Ovary (tissue), 7 donors: ENCODE measurements at regions not wholly inside any gene's neighbourhood (a gene's known extent, or its start where the extent isn't known, plus 50 kb on each side); places are given as distances from the start of the nearest gene placed in this dataset.

ENCODE experiments used
- DNase-seq, 5 donors: peaks; one replicate each; pipeline ENCODE4 v3.0.0-alpha.2; 2019 to 2020
- H3K27ac ChIP-seq, 2 donors: fragments of 200-600 bp; one replicate each; pipeline versions ENCODE4 v1.5.1 to v1.8.0; 2019 to 2022
- H3K27me3 ChIP-seq: fragments of 200-600 bp; one replicate; pipeline ENCODE4 v1.8.0; 2022
- H3K36me3 ChIP-seq: fragments of 200-600 bp; sonication (generic); one replicate; pipeline ENCODE4 v1.5.1; 2019
- H3K4me1 ChIP-seq: one replicate; pipeline ENCODE4 v1.8.1; 2013; ENCODE audit warnings: mild to moderate bottlenecking, moderate library complexity; ENCODE audit not compliant: insufficient read depth
- H3K4me3 ChIP-seq: fragments of 200-600 bp; sonication (generic); one replicate; pipeline ENCODE4 v1.5.1; 2017
- H3K9me3 ChIP-seq, 2 donors: fragments of 200-600 bp in 1 of 2; sonication (generic) in 1 of 2; one replicate each; pipeline versions ENCODE4 v1.5.1 to v1.8.1; 2013 to 2019; ENCODE audit warnings: mild to moderate bottlenecking in 1 of 2, moderate library complexity in 1 of 2
- EP300 ChIP-seq: sonication (generic); formaldehyde crosslinking; IDR thresholded peaks from one replicate; pipeline ENCODE4 v1.6.1; 2017; ENCODE audit warnings: antibody characterized with exemption
- POLR2A ChIP-seq: fragments of 450-650 bp; IDR thresholded peaks from one replicate; pipeline ENCODE4 v1.6.1; 2017; ENCODE audit warnings: antibody characterized with exemption, mild to moderate bottlenecking, moderate library complexity
- WGBS, 3 donors: extraction: QIAGEN DNeasy Blood & Tissue Kit in 1 of 3; methylation state at CpG; one replicate each; pipeline versions ENCODE4 v1.1.5 to v1.1.7; 2013 to 2017; 5-methylcytosine and 5-hydroxymethylcytosine counted together
- intact Hi-C, 4 donors: fragments of 100-400 bp; cut with DNase I; formaldehyde crosslinking; loops; one replicate each; pipeline versions ENCODE4 v1.11.0 to v1.15.1; 2022 to 2023
- TF ChIP-seq, protein P1 (sequence below), 3 donors: fragments of 450-650 bp in 2 of 3; fragments of 200-600 bp in 1 of 3; IDR thresholded peaks; one replicate each; pipeline versions ENCODE4 v1.5.1 to v1.8.0; 2016 to 2022; ENCODE audit warnings: antibody characterized with exemption in 3 of 3, mild to moderate bottlenecking in 1 of 3
- donor health status: DM: no; HTN: no; CAD: no; lungs with moderate emphysema.
- donor health status: DM: no; HTN: no; CAD: no.
- donor health status: Bipolar disorder and iron deficiency.
- donor health status: DM: no; HTN: no; CAD: no.
- donor health status: DM: yes; HTN: yes; CAD: no.

DNA sequence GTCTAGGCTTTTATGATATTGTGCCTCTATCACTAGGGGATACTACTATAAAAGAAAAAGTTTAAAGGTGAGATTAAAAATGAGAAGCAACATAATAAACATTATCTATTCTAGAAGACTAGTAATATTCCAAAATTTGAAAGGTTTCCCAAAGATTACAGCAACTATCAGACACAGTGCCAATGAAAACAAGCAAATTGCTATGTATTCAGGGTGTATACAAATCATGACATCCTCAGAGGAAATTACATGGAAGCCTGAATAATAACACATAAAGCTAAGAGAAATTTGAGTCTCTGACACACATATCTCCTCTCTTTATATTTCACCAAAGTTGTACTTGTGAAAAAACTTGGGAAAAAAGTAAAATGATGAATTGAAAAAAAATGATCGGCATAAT lies 327.0 kb downstream of the SEC23A start:
- no peak for DNase-seq
- Histone ChIP-seq H3K27me3 (no peaks in the 10 kb centered on the region), H3K36me3 (no peaks in the 10 kb centered on the region), H3K4me1 (no peaks in the 10 kb centered on the region), H3K9me3 (no peaks in the 10 kb centered on the region), H3K27ac (no peak overlapping the region), H3K4me3 (no peak overlapping the region)
- TF ChIP-seq EP300 (no peak), POLR2A (no peak)
- TF ChIP-seq, protein P1, sequence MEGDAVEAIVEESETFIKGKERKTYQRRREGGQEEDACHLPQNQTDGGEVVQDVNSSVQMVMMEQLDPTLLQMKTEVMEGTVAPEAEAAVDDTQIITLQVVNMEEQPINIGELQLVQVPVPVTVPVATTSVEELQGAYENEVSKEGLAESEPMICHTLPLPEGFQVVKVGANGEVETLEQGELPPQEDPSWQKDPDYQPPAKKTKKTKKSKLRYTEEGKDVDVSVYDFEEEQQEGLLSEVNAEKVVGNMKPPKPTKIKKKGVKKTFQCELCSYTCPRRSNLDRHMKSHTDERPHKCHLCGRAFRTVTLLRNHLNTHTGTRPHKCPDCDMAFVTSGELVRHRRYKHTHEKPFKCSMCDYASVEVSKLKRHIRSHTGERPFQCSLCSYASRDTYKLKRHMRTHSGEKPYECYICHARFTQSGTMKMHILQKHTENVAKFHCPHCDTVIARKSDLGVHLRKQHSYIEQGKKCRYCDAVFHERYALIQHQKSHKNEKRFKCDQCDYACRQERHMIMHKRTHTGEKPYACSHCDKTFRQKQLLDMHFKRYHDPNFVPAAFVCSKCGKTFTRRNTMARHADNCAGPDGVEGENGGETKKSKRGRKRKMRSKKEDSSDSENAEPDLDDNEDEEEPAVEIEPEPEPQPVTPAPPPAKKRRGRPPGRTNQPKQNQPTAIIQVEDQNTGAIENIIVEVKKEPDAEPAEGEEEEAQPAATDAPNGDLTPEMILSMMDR (IDR thresholded peaks at IDR 0.05): no peak
- intact Hi-C loops: no loop called here
- WGBS, 3 donors: 89 to 92% (median 91%) methylated on average over 1 of the region's 1 CpG

DNA sequence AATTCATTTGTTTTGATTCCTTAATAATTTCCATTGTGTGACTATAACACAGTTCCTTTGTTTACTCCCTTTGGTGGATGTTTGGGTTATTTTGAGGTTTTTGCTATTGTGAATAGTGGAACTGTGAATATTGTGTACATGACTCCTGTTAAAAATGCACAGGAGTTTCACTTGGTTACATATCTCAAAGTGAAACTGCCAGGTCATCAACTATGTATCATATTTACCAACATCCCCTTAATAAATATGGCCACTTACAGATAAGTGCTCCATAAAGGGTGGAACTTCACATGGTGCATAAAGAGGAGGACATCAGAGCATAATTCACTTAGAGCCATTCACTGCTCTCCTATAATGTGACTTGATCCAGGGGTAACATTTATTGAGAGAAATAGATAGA lies 328.9 kb downstream of the SEC23A start:
- Histone ChIP-seq H3K9me3 (no peaks in the 10 kb centered on the region), H3K4me1 (no peaks in the 10 kb centered on the region), H3K27me3 (no peaks in the 10 kb centered on the region), H3K4me3 (no peak overlapping the region), H3K27ac (no peak overlapping the region), H3K36me3 (no peaks in the 10 kb centered on the region)
- DNase-seq: no peak
- intact Hi-C loops: no loop called here
- no peak for TF ChIP-seq POLR2A
- TF ChIP-seq, protein P1 (IDR thresholded peaks at IDR 0.05): no peak
- no peak for TF ChIP-seq EP300

DNA sequence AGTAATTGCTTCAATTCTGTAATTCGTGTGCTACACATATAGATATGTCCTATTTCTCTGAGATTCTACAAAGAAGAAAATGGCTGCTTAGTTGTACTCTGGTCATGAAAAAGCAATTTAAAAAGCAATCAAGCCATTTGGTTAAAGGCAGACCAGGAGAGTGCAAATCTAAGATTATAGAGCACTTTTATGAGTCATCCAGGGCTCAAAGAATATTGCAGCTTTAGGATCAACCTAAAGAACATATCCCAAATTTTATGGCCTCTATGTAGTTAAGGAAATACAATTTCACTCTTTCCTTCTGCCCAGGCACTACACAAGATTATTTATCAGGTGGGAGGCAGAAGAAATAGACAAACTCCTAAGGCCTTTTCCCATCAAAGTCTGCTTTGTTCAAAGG lies 332.8 kb downstream of the SEC23A start:
- intact Hi-C loops: no loop called here
- no peaks in the 10 kb centered on the region for H3K9me3 ChIP-seq
- TF ChIP-seq, protein P1 (IDR thresholded peaks at IDR 0.05): no peak
- TF ChIP-seq EP300 (no peak), POLR2A (no peak)
- no peaks in the 10 kb centered on the region for H3K36me3 ChIP-seq
- H3K27me3 ChIP-seq: no peaks in the 10 kb centered on the region
- no peak overlapping the region for H3K4me3 ChIP-seq
- H3K4me1 ChIP-seq: no peaks in the 10 kb centered on the region
- no peak for DNase-seq
- no peak overlapping the region for H3K27ac ChIP-seq
- WGBS, 3 donors: 58 to 80% (median 63%) methylated on average over 1 of the region's 1 CpG

DNA sequence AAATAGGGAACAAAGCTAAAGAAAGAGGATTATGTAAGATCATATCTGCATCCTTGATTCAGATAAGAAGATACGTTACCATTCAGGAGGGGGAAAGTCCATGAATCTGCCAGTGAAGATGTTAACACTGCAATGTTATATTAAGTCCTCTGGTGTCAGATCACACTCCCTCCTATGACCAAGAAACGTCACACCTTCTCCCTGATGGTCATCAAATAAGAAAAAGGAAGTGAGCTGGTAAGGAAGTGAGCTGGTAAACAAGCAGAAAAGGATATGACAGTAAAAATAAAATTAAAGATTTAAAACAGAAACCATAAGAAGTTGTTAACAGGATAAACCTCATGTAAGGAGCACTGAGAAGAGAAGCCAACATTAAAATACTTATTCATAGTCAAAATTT lies 340.2 kb downstream of the SEC23A start:
- no peaks in the 10 kb centered on the region for H3K4me1 ChIP-seq
- no peaks in the 10 kb centered on the region for H3K27me3 ChIP-seq
- no peaks in the 10 kb centered on the region for H3K36me3 ChIP-seq
- DNase-seq: no peak
- H3K9me3 ChIP-seq: no peaks in the 10 kb centered on the region
- no peak overlapping the region for H3K4me3 ChIP-seq
- TF ChIP-seq EP300 (no peak), POLR2A (no peak)
- TF ChIP-seq, protein P1 (IDR thresholded peaks at IDR 0.05): no peak
- H3K27ac ChIP-seq: no peak overlapping the region
- intact Hi-C loops: no loop called here
- 30 to 50% (median 46%) methylated on average over 2 of the region's 2 CpGs for WGBS, 3 donors

DNA sequence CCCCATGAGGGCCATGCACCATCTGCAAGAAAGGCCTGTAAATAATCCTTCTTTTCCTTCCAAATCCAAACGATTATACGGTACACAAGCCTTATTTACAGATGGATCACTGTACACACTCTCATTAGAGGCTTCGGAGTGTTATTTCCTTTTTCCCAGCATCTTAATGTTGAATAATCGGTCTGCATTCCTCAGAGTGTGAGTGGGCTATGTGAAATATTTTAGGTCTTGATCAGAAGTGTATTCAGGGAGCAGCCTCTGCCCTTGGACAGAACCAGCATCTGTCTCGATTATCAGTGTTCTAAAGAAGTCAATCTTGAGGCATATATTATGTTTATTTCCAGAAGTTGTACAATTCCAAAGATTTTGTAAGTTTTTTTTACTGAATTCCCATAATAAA lies 340.6 kb downstream of the SEC23A start:
- Histone ChIP-seq H3K4me1 (no peaks in the 10 kb centered on the region), H3K27ac (no peak overlapping the region), H3K4me3 (no peak overlapping the region), H3K9me3 (no peaks in the 10 kb centered on the region), H3K36me3 (no peaks in the 10 kb centered on the region), H3K27me3 (no peaks in the 10 kb centered on the region)
- intact Hi-C loops: no loop called here
- TF ChIP-seq, protein P1 (IDR thresholded peaks at IDR 0.05): no peak
- TF ChIP-seq EP300 (no peak), POLR2A (no peak)
- no peak for DNase-seq
- 27 to 57% (median 28%) methylated on average over 5 of the region's 5 CpGs for WGBS, 3 donors
